ENCODE measurements at regions not wholly inside any gene's neighbourhood (a gene's known extent, or its start where the extent isn't known, plus 50 kb on each side); places are given as distances from the start of the nearest gene placed in this dataset.

DNA sequence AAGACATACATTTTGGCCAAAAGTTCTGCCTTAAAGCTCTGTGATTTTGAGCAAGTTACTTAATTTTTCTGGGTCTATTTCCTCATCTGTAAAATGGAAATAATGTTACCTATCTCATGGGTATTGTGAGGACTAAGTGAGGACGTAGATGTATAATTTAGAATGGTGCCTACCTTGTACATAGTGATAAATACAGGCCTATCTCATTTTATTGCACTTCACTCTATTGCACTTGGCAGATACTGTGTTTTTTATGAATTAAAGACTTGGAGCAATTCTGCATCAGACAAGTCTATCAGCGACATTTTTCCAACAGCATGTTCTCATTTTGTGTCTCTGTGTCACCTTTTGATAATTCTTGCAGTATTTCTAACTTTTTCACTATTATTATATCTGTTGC is 50.9 kb upstream of the RAB9B start:
- Mint-ChIP-seq H3K27me3 (no peaks in the 10 kb centered on the region), H3K36me3 (peaks cover 0 to 5% (median 0%) of the 10 kb centered on the region in 5 donors), H3K9me3 (peaks cover 0 to 6% (median 0%) of the 10 kb centered on the region in 11 donors), H3K27ac (no peak overlapping the region), H3K4me1 (no peaks in the 10 kb centered on the region), H3K4me3 (no peak overlapping the region)
- intact Hi-C loops (cut with micrococcal nuclease): no loop called here
- H3K27me3 ChIP-seq (ENCODE audit: control insufficient read depth in 2 of 2, insufficient read depth in 2 of 2, low read length in 2 of 2): no peaks in the 10 kb centered on the region
- ChIA-PET POLR2A (no interaction called here), CTCF (no interaction called here)
- ATAC-seq (no peak), DNase-seq (no peak)
- H3K4me3 ChIP-seq (ENCODE audit: low read length): no peak overlapping the region
- H3K27ac ChIP-seq (ENCODE audit: low read depth, low read length): no peak overlapping the region
- no peaks in the 10 kb centered on the region for H3K9me3 ChIP-seq (ENCODE audit: control insufficient read depth in 2 of 3, low read length in 3 of 3)
- no peaks in the 10 kb centered on the region for H3K4me1 ChIP-seq (ENCODE audit: control insufficient read depth in 2 of 2, insufficient read depth in 2 of 2, low read length in 2 of 2)
- no peaks in the 10 kb centered on the region for H3K36me3 ChIP-seq (ENCODE audit: control insufficient read depth in 2 of 3, insufficient read depth in 3 of 3, low read length in 3 of 3)

All from naive thymus-derived CD4-positive, alpha-beta T cell (primary cell).